ENCODE measurements at regions not wholly inside any gene's neighbourhood (a gene's known extent, or its start where the extent isn't known, plus 50 kb on each side); places are given as distances from the start of the nearest gene placed in this dataset.

GRCh38 chr6:163841733-163842132, 427.2 kb downstream of the QKI start:
- no peak for DNase-seq

DNA sequence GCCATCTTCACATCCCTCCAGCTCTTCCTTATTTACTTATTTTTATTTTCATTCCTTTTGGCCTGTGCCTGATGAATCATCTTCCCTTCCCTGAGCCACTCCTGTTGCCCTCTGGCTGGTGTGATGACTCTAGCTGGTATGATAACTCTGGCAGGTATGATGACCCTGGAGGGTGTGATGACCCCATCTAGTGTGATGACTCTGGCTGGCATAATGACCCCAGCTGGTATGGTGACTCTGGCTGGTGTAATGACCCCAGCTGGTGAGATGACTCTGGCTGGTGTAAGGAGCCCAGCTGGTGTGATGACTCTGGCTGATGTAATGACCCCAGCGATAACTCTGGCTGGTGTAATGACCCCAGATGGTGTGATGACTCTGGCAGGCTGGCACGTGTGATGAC, 426.8 kb downstream of the QKI start:
- no peak for DNase-seq

DNA sequence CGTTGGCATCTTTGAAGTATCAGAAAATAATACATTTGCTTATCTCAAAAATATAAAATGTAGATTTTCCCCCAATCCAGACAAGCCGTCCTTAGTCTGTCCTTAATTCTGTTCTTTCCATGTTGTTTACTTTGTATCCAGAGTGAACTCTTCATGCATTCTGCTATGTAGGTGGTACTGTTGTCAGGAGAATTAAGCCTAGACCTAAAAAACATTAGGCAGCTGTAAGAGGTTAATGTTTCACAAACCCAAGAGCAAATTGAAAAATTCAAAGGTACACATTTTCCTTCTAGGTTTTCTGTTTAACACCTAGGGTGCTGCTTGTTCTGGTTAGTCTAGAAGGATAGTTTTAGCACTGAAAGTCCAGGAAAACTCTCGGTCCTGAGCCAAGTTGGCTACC, 426.4 kb downstream of the QKI start:
- no peak for DNase-seq

DNA sequence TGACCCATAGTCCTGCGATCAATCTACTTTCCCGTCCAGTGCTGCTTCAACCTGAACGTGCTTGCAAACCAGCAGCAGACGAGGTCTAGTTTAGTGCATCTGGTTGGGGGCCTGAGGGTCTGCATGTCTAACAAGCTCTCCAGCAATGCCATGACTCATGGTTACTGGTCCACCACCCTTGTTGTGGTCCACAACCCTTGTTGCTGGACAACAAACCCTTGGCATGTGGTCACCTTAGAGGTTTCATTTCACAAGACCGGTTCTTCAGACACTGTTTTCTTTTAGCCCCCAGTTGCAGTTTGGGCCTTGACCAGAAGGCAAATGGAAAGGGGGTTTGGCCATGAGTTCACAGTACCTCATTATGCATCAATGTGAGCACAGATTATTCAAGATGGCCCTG, 424.8 kb downstream of the QKI start:
- DNase-seq = no peak

DNA sequence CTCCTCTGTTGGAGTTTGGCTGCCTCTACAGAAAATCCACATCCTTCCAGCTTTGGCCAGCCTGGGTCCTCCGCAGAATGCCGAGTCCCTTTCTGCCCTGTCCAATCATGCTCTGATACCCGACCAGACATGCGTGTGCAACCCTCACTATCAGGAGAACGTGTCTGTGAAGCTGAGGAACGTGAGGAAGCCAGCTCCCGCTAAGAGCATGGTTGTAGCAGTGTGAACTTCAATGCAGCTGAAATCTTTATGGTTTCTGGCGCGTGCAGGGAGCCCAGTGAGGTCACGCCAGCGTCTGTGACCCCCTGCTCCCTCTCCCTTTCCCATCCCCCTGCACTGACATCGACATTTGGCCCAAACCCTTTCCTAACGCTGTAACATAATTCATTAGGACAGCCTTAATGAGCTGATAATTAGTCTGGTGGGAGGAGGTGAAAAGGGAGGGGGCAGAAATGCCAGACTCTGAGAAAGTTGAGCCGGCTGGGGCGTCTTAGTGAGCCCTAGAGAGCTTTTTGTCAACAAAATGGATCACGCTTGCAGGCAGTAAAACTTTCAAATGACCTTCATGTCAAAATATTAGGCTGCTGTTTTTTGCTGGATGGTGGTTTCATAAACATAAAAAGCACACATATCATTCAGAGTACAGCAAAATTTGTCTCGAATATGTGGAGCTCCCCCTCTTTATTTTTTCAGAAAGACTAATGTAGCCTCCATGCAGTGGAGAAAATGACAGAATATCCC, 423.3 kb downstream of the QKI start:
- DNase-seq = no peak

DNA sequence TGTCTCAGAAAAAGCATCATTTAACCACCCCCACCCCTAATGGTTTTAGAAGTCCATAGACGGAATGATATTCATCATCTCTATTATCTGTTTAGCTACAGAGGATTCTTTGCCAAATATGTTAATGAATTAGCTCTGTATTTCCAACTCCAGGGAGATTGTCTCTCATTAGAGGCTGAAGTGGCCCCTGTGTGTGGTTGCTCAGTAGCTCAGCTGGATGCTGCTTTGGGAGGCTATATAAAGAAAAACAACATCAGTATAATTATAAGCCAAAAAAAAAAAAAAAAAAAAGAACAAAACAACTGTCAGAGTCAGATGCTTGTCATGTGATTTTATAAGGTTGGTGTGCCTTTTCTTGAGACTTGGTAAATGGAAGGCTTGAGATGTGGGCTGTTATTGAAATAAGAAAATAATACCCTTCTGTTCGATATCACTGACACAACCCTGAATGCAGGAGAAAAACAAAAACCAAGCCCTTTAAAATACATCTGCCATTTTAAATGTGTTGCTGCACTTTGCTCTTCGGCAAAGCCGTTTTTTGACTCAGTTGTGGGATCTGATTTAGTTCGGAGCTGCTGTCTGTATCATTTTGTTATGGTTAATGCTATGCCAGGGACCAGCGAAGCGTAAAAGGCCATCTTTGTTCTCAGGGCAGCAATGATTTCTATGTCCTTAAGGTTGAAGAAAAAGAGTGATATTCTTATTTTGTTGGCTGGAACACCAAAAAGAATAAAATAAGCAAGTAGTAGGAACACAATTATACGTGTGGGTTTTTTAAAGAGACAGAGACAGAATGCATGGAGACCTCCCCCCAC, 422.6 kb downstream of the QKI start:
- DNase-seq = no peak

GRCh38 chr6:163835439-163836171, 421.1 kb downstream of the QKI start:
- no peak for DNase-seq

DNA sequence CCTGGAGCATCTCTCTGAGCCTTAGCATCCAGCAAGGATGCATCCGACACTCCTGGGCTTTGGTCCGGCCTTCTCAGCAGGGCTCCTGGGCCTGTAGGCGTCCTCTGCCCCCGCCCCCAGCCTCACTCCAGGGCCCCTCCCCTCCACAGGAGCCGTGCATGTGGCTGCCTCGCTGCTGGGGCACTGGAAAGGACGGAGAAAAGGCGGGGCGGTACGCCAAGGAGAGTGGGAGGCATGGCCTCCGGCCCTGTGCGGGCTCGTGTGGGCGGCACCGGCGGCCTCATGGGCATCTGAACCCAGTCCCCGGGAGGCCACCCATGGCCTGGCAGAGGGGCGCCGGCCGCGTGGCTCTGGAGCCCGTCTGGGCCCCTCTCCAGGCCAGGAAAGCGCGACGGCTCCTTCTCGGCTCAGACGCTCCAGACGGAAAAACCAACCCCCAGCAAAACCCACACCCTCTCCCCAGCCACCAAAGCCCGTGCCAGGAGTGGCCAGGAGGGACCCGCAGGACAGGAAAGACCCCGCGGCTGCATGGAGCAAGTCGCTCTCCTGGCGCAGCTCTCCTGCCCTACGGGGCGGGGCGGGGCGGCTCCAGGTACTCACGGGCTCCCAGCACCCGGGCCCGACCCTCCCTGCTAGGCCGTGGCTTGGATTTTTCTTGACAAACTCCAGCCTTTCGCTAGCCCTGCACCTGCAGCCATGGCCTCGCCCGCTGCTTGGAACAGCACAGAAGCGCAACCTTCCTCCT, 419.9 kb downstream of the QKI start:
- no peak for DNase-seq

DNA sequence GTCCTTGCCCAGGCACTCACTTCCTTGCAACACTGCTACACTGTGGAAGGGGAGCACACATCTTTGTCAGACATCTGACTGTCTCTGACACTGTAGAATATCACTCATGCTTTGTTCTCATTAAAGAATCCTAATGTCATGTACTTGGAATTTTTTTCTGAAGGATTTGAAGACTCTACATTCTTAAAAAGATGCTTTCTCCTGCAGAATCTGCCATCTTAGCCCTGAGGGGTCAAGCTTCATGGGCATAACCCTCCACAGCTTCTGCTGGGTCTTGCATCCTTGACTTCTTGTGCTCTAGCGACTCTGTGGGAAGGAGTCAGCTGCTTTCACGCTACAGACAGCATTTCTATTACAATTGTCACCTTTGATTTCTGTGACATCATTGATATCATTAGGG, 417.2 kb downstream of the QKI start:
- no peak for DNase-seq

GRCh38 chr6:163830641-163831040, 416.1 kb downstream of the QKI start:
- DNase-seq = no peak

DNA sequence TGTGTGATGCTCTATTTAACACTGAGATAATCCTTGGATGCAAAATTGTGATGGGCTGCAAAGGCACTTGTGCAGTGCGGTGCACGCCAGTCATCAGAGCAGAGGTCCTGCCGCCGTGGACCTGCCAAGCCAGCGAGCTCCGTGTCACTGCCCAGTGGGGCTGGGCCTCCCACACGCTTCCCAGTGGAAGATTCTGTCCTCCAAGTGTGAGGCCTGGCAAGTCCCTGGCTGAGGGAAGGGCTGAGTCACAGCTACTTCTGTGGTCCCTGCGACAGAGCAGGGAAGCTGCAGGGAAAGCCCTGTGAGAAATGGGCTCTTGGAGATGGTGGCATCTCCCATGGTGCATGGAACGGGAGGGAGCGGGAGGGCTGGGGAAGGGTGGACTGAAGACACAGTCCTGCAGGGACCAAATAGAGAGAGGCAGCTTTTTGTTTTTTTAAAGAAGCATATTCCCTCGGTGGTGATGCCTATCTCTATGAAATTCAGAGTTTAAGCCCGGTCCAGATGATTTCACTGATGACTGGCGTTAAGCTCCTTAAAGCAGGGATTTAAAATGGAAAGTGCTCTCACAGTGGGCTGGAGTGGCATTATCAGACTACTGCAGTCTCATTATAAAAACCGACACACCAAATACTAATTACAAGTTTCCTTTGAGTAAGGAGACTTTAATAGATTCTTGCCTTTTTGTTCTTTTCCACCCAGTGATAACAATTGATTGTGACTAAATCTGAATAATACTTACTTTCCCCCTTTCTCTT, 413.7 kb downstream of the QKI start:
- no peak for DNase-seq

GRCh38 chr6:163827143-163827542, 412.6 kb downstream of the QKI start:
- DNase-seq = no peak

DNA sequence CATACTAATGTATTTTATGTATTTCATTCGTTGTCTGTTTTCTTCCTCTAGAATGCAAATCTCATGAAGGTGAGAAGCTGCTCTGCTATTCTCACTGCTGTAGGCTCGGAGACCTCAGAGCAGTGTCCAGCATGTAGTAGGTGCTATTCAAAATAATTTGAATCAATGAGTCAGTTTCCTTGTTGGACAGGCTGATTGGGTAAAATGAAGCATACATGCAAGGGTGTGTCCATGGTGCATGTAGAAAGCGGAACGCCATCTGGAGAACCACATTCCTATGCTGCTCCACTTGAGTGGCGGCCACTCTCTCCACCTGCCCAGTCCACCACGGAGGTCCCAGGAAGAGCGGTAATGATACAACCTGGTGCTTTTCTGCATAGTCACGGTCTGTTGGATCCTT, 412.1 kb downstream of the QKI start:
- no peak for DNase-seq

DNA sequence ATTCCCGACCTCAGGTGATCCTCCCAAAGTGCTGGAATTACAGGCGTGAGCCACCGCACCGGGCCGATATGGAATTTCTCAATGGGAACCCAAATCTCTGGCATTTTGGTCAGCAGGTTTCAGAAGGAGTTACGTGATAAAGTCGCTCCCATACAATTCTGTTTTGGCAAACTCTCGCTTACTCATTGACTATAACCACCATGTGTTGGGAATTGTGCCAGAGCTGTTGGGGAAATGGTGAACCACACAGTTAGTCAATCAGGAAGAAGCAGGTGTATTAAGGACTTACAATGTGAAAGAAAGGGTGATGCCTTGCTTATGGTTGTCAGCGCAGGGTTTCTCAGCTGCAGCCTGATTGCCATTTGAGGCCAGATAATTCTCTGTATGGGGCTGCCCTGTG, 410.5 kb downstream of the QKI start:
- DNase-seq = no peak

GRCh38 chr6:163823577-163823976, 409.1 kb downstream of the QKI start:
- no peak for DNase-seq

DNA sequence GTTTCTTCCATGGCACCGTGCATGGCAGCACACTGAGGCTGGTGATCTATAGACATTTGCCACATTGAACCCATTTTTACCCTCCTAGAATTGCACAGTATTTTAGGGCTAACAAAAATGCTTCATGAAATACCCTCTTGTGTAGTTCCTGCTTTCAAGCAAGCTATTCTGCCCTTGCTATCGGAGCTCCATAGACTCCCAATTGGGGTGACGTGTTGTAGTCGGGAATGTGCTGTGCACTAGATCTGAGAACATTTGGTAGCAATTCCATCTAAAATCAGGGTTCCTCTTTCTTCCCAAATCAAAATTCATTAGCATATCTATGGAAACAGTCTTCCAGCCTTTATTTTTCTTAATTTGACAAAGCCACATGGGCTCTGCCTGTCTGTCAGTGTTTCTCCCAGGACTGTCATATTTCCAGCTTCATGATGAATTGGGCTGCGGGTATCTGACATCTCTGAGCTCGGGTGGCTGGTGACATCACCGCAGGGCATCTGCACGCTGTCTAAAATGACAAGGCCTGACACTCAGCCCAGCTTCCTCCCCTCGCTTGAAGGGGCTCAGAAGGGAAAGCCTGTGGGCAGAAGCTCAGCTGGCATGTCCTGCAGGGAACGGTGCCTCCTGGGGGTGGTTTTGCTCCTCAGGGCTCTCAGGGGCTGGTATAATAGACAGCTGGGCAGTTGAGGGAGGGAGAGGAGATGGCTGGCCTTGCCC, 406.4 kb downstream of the QKI start:
- DNase-seq = no peak

DNA sequence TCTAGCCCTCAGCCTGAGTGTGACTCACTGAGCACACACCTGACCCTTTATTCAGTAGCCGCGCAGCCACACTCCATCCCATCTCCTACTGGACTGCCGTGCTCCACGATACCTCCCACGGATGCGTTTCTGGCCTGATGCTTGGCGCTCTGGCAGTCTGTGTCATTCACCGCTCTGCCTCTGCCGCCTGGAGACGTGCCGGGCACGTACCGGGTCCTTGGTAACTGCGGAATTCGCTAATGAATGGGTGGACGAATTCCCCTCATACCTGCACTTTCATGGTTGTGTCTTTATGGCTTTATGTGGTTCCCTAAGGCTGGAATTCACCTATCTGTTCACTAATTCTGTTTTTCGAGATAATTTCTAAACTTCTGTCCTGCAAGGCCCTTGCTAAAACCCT, 405.7 kb downstream of the QKI start:
- DNase-seq = no peak

- no peak for DNase-seq
Measured at GRCh38 chr6:163818719-163819118, 404.2 kb downstream of the QKI start.

DNA sequence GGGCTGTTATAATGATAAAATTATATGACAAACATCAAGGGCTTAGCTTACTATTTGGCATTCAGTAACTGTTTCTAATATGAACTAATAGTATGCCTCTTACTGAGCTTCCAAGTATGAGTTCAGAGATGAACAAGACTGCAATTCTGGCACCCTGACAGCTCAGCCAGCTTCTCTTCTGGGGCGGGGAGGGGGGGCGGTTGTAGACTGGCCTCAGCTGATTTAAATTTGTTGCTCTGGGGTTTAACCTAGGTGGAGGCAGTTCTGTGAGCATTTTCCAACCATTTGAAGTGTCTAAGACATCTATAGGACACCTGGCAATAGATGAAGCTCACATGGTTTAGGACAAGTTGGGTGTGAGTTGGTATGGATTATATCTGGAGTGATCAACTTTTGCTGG, 401.9 kb downstream of the QKI start:
- no peak for DNase-seq

DNA sequence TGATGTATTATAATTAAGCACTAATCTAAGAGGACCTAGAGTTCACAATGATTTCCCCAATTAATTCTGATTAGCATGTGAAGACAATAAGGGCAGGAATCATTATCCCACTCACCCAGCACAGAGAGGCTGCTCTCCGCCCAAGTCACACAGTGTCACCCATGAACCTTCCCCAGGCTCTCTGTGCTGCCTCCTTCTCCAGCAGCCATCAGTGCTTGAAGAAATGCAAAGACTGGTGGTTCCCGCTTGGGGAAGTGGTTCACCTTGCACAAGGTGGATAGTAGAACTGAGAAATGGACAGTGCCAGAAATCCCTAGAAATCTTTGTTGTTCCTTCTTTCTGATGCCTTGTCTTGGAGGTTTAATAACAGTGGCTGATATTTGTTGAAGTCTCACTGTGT, 401.3 kb downstream of the QKI start:
- no peak for DNase-seq

- DNase-seq = no peak
Measured at GRCh38 chr6:163814494-163815364, 400.2 kb downstream of the QKI start.
